Chondrocyte (in vitro differentiated cells): ENCODE measurements at regions not wholly inside any gene's neighbourhood (a gene's known extent, or its start where the extent isn't known, plus 50 kb on each side); places are given as distances from the start of the nearest gene placed in this dataset.
"Not testable (repeated sequence)": the region's sequence is repeated elsewhere in the genome, so short reads cannot be mapped to it uniquely, and the experiment has no call there.

Experiments
- DNase-seq: peaks from one replicate; pipeline ENCODE4 v3.0.0; 2021; ENCODE audit warnings: mixed read lengths, low spot score
- H3K27ac Mint-ChIP-seq: one replicate; pipeline ENCODE4 v1.8.0; 2021; ENCODE audit warnings: mild to moderate bottlenecking, moderate library complexity, mixed read lengths; ENCODE audit not compliant: unreplicated experiment
- H3K27me3 Mint-ChIP-seq: 2 replicates; pipeline ENCODE4 v1.8.0; 2021; ENCODE audit warnings: low read depth, mixed read lengths
- H3K36me3 Mint-ChIP-seq: 2 replicates; pipeline ENCODE4 v1.8.0; 2021; ENCODE audit warnings: low read depth, mixed read lengths
- H3K4me1 Mint-ChIP-seq: 2 replicates; pipeline ENCODE4 v1.8.0; 2021; ENCODE audit warnings: low read depth, mild to moderate bottlenecking, mixed read lengths
- H3K4me3 Mint-ChIP-seq: one replicate; pipeline ENCODE4 v1.8.0; 2021; ENCODE audit warnings: mild to moderate bottlenecking, moderate library complexity, mixed read lengths; ENCODE audit not compliant: unreplicated experiment
- H3K9me3 Mint-ChIP-seq: 2 replicates; pipeline ENCODE4 v1.8.0; 2021; ENCODE audit warnings: low read depth, mixed read lengths
- TF ChIP-seq, protein P1 (sequence below): fragments of 200-600 bp; sonication (generic); IDR thresholded peaks from 2 replicates; pipeline ENCODE4 v1.5.0; 2021; ENCODE audit warnings: antibody characterized with exemption, mild to moderate bottlenecking, moderate library complexity

DNA sequence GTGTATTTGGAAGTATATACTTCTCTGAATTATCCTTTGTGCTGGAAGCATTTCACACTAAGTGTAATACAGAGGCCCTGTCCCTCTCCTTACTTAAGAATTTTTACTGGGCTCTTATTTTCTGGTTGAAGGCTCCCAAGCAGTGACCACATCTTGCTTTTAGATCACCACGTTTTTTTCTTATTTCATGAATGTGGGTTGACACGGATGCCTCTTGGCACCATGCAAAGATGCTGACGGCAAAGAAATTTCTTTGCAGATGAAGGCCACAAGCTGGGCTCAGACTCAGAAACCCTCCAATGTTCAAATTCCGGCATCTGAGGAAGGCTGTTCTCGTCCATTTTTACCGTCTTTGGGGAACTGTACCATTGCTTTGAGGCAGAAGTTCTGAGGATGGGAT is 168.5 kb downstream of the HMHB1 start:
- no peak for DNase-seq
- TF ChIP-seq, protein P1, sequence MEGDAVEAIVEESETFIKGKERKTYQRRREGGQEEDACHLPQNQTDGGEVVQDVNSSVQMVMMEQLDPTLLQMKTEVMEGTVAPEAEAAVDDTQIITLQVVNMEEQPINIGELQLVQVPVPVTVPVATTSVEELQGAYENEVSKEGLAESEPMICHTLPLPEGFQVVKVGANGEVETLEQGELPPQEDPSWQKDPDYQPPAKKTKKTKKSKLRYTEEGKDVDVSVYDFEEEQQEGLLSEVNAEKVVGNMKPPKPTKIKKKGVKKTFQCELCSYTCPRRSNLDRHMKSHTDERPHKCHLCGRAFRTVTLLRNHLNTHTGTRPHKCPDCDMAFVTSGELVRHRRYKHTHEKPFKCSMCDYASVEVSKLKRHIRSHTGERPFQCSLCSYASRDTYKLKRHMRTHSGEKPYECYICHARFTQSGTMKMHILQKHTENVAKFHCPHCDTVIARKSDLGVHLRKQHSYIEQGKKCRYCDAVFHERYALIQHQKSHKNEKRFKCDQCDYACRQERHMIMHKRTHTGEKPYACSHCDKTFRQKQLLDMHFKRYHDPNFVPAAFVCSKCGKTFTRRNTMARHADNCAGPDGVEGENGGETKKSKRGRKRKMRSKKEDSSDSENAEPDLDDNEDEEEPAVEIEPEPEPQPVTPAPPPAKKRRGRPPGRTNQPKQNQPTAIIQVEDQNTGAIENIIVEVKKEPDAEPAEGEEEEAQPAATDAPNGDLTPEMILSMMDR = no peak
- Mint-ChIP-seq H3K36me3 (no peaks in the 10 kb centered on the region), H3K4me3 (no peak overlapping the region), H3K4me1 (peaks cover 6% of the 10 kb centered on the region), H3K27me3 (no peaks in the 10 kb centered on the region), H3K27ac (no peak overlapping the region), H3K9me3 (no peaks in the 10 kb centered on the region)

DNA sequence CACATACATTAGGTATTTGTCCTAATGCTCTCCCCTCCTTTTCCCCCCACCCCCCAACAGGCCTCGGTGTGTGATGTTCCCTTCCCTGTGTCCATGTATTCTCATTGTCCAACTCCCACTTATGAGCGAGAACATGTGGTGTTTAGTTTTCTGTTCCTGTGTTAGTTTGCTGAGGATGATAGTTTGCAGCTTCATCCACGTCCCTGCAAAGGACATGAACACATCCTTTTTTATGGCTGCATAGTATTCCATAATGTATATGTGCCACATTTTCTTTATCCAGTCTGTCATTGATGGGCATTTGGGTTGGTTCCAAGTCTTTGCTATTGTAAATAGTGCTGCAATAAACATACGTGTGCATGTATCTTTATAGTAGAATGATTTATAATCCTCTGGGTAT is 171.0 kb downstream of the HMHB1 start:
- not testable (repeated sequence) for H3K27me3 Mint-ChIP-seq, H3K9me3 Mint-ChIP-seq, H3K4me3 Mint-ChIP-seq, H3K36me3 Mint-ChIP-seq, H3K27ac Mint-ChIP-seq, DNase-seq
- H3K4me1 Mint-ChIP-seq = peaks cover 29% of the 10 kb centered on the region

- no peaks in the 10 kb centered on the region for H3K36me3 Mint-ChIP-seq
- H3K9me3 Mint-ChIP-seq = no peaks in the 10 kb centered on the region
- TF ChIP-seq, protein P1 = no peak
- peak overlapping the region; percentile 61 for H3K27ac Mint-ChIP-seq
- no peaks in the 10 kb centered on the region for H3K27me3 Mint-ChIP-seq
- H3K4me1 Mint-ChIP-seq = peaks cover 37% of the 10 kb centered on the region
- no peak for DNase-seq
- H3K4me3 Mint-ChIP-seq = no peak overlapping the region
Measured at GRCh38 chr5:143985832-143986515, 174.0 kb downstream of the HMHB1 start.

GRCh38 chr5:143986516-143987212 is 174.7 kb downstream of the HMHB1 start:
- H3K4me1 Mint-ChIP-seq = peaks cover 37% of the 10 kb centered on the region
- DNase-seq = no peak
- H3K27ac Mint-ChIP-seq = peak overlapping the region; percentile 61

DNA sequence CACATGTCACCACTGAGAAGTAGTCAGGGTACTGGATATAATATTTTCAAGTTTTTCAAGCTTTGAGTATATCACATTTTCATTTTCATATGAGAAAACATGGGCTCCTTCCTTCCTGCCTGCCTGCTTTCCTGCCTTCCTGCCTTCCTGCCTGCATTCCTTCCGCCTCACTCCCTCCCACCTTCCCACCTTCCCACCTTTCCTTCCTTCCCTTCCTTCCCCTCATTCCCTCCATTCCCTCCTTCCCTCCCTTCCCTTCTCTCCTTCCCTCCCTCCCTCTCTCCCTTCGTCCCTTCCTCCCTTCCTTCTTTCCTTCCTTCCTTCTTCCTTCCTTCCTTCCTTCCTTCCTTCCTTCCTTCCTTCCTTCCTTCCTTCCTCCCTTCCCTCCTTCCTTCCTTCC is 175.3 kb downstream of the HMHB1 start:
- H3K27ac Mint-ChIP-seq = peak overlapping the region; percentile 53
- peaks cover 37% of the 10 kb centered on the region for H3K4me1 Mint-ChIP-seq
- no peaks in the 10 kb centered on the region for H3K36me3 Mint-ChIP-seq
- no peak for DNase-seq
- TF ChIP-seq, protein P1 = no peak
- H3K9me3 Mint-ChIP-seq = no peaks in the 10 kb centered on the region
- H3K4me3 Mint-ChIP-seq = no peak overlapping the region
- H3K27me3 Mint-ChIP-seq = no peaks in the 10 kb centered on the region

More at GRCh38 chr5:143986516-143987212, 174.7 kb downstream of the HMHB1 start:
- TF ChIP-seq, protein P1 = no peak
- Mint-ChIP-seq H3K4me3 (no peak overlapping the region), H3K9me3 (no peaks in the 10 kb centered on the region), H3K36me3 (no peaks in the 10 kb centered on the region), H3K27me3 (no peaks in the 10 kb centered on the region)
